HG03066 (cell line): ENCODE measurements at regions not wholly inside any gene's neighbourhood (a gene's known extent, or its start where the extent isn't known, plus 50 kb on each side); places are given as distances from the start of the nearest gene placed in this dataset.
"Not testable (repeated sequence)": the region's sequence is repeated elsewhere in the genome, so short reads cannot be mapped to it uniquely, and the experiment has no call there.

Source experiments
- ATAC-seq: cut with Tn5 transposase; IDR thresholded peaks from one replicate; pipeline ENCODE4 v1.9.1; 2021; ENCODE audit warnings: low read depth; ENCODE audit not compliant: unreplicated experiment

DNA sequence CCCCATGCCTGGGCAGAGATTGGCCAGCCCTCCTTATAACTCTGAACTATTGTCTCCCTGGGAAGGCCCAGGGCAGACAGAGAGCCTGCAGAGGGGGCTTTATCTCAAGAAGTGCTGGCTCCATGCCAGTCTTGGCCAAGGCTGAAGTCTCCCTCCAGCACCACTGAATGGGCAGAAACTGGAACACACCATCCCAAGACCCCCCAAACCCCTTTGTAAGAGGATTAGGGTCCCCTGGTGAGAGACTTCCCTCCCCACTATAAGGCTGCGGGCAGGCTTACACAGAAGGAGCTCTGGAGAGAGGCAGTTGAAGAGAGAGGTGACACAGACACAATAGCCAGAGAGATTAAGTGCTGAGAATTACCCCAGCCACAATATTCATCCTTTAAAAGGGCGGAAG, 97.2 kb downstream of the NAV1 start:
- ATAC-seq = no peak

DNA sequence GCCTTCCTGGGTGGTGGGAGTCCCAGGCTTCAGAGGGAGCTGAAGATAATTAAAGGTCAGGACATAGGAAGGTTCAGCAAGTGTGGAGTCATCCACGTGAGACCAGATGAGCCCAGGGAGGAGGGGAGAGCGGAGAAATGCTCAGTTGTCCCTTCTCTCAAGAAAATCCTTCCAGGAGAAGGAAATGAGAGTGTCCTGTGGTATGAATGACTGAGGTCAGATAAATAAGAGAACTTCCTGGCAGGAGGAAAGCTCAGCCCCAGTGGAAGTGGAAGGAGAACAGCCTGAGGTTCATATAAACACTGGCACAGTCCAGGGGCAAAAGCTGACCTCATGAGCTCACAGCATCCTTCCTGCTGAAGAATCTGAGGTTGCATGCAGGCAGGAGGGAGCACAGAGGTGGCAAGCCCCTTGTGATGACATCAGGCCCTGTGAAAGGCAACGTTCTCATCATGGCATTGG, 97.6 kb downstream of the NAV1 start:
- no peak for ATAC-seq

DNA sequence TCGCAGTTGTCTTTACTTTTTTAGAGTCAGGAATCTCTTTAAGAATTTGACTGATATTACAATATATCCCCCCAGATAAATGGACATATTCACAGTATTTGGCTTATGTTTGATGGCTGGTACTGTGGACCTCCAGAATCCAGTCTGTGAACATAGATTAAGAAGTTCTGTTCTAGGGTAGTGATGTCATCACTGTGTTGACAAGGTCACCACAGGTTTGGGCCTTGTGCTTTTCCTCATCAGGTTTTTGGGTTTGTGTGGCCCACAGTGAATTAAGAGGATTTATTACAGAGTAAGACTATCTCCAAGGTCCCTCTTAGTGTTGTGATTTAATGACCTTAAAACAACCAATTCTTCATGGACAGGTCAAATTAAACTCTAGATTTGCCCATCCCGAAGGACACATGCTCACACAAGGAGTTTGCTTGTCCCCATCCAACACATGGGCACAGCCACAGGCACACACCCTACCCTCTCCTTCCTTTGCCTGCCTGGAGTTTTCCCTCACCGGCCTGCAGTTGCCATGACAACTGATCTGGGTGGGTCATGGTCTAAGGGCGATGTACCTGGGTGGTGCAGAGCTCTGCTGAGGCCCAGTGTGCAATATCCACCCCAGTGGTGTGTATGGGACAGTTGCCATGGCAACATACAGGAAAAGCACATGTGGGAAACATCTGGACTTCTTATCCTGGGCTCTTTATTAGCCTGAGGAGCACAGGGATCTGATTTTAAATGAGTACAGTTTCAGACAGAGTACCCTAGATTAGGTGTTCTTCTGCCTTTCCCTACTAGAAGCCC, 98.6 kb downstream of the NAV1 start:
- ATAC-seq = no peak

DNA sequence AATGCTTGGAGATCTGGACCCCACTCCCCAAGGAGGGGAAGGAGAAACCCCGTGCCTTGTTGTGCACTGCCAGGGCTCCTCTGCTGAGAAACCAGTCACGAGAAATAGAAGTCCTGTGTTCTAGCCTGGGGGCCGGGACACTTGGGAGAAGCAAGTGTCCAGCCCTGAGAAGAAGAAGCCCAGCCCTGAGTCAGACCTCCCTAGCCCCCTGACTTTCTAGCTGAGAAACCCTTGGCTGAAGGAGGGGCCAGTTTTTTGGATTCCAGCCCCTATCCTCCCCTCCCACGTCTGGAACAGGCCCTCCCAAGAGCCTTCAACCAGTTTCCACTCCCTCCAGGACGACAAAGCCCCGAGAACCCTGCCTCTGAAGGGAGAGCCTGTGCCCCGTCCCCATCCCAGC, 100.5 kb downstream of the NAV1 start:
- ATAC-seq = no peak

DNA sequence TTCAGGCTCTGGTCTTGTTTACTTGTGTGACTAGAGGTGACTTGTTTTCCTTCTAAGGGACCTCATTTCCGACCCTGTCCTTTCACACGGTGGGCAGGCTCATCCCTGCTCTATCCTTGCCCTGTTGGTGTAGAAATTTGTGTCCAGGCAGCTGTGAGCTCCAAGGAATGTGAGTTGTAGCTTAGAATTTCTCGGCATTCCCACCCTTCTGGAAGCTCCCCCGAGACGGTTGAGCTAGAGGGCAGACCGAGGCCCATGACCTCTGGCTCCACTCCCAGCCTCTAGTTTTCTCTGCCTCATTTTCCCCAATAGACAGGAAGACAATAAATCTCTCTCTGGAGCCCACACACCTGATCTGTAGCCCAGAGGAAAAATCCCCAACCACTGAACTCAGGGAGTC, 100.9 kb downstream of the NAV1 start:
- ATAC-seq = no peak

DNA sequence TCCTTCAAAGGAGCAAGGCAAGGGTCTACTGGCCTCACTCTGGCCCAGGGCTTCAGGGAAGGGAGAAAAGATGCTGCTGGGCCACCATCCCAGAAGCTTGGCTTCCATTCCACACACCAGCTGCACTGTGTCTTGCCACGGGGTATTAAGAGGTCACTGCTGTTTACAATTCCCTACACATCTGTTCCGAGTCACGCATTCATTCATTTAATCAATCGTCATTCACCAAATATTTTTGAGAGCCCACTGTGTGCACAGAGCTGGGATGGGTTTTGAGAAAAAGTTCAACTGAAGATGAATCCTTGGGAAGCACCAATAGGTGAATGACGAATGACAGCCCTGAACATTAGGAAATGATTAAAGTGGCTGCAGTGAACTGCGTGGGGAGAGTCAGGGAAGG, 101.7 kb downstream of the NAV1 start:
- no peak for ATAC-seq

DNA sequence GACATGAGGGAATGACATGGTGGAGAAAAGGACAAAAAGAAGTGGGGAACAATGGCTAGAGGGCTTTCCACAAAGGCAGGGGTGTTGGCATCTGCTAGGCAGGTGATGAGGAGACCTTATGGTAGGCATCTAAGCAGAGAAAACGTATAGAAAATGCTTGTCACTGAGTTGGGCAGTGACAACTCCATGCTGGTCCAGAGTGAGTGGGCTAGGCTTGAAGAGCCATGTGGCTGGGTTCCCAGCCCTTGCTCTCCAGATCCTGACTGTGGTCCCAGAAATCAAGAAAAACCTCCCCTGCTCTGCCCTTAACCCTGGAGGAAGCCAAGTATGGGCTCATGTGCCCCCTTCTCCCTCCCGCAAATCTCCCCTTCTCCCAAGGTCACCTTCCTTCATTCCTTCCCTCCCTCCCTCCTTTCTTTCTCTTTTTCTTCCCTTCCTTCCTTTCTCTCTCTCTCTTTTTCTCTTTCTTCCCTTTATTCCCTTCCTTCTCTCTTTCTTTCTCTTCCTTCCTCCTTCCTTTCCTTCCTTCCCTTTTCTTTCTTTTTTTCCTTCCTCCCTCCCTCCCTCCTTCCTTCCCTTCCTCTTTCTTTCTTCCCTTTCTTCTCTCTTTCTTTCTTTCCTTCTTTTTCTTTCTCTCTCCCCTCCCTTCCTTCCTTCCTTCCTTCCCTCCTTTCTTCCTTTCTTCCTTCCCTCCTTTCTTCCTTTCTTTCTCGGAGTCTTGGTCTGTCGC, 102.8 kb downstream of the NAV1 start:
- ATAC-seq = no peak

DNA sequence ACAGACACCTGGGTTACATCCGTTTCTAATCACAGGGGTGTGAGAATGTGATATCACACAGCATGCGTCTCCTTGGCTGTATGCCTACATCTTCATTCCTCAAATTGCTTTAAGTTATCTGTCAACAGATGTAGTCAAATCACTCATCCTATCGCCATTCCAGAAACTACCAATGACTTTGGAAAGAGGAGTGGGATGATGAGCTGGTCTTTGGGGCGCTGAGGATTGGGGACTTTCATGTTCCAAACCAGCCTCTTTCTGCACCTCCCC, 104.8 kb downstream of the NAV1 start:
- no peak for ATAC-seq

DNA sequence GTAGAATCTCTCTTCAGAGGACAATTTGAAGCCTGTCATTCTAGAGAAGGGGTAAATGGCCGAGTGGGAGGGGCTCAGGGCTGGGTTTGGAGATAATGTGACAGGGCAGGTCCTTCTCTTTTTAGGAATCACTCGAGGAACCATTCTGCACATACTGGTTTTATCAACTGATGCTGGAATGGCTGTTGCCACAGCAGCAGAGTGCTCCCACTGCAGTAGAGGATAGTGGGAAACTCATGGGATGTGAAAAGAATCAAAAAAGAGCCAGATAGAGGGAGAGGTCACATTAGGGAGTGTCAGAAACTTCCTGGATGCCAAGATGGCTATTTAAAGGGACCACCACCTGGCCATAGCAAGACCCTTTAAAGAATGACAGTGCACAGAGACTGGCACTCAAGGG, 105.3 kb downstream of the NAV1 start:
- ATAC-seq = no peak

DNA sequence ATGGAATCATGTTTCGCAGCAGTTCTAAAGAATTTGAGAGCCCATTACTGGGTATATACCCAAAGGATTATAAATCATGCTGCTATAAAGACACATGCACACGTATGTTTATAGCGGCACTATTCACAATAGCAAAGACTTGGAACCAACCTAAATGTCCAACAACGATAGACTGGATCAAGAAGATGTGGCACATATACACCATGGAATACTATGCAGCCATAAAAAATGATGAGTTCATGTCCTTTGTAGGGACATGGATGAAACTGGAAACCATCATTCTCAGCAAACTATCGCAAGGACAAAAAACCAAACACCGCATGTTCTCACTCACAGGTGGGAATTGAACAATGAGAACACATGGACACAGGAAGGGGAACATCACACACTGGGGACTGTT, 106.1 kb downstream of the NAV1 start:
- ATAC-seq = not testable (repeated sequence)

DNA sequence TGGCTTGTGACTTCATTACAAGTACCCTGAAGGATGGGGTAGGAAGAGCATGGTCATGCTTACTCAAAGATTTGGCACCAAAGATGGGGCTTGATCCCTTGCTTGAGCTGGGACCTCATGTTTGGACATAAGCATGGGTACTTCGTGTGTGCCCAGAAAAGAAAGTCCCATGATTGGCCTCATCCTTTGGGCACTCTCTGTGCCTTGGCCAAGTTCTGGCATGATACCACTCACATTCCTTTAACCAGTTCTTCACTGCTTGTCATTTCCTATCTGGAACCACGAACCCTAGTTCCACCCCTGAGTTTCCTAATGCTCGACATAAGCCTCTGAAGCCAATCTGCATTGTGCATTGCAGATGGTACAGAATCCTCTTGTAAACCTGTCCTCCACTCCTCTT, 107.0 kb downstream of the NAV1 start:
- ATAC-seq = no peak

DNA sequence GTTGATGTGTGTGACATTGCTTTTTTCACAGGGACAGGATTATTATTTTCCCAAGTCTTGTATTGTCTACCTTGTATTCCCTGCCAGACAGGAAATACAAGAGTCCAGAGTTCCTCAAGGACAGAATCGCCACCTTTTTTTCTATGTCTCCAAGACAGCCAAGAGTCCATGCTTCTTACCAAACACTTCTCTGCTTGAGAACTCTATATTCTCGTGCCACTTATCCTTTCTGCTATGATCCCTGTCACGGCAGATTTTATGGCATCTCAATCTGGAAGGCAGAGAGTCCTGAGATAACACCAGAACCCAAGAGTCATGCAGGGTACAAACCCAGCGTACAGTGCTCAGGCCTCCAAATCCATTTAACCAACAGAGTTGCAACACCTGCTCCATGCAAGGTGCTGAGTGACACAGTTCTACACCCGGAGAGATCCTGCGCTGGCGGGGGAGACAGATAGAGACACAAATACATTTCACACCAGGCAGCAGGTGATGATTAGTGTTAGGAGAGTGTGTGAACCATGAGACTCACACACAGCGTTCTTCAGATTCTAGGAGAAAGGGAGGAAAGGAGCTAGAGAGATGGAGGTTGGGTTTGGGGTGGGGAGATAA, 107.6 kb downstream of the NAV1 start:
- ATAC-seq = no peak

DNA sequence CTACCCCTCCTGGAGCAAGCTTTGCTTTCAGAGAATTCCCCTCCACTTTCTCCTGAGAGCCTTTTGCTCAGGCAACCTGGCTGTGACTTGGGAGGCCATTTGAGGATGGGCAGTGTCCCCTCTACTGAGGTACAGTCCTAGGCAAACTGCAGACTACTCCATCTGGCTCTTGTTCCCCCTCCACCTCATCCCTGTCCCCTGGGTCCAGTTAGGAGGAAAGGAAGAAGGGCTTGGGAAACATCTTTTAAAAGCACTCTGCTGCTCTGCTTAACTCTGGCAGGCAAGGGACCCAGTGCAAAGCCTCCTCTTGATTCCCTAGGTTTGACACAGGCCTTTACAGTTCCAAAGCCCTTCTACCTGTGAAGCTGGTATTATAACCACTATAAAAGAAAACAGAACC, 108.2 kb downstream of the NAV1 start:
- ATAC-seq = no peak

DNA sequence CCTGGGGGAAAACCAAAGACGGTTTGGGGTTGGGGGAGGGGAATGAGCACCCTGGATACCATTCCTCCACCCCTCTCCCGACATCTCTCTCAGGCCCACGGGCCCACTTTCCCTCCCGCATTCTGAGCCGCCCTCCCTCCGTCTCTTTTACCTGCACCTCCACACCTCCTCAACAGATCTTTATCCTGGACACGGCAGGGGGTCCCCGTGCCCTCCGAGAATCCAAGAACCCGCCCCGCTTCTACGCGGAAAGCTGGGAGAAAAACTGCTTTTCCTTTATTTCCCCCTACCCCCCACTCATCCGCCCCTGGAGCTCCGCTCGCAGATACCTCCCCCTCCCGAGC, 108.8 kb downstream of the NAV1 start:
- ATAC-seq = no peak

DNA sequence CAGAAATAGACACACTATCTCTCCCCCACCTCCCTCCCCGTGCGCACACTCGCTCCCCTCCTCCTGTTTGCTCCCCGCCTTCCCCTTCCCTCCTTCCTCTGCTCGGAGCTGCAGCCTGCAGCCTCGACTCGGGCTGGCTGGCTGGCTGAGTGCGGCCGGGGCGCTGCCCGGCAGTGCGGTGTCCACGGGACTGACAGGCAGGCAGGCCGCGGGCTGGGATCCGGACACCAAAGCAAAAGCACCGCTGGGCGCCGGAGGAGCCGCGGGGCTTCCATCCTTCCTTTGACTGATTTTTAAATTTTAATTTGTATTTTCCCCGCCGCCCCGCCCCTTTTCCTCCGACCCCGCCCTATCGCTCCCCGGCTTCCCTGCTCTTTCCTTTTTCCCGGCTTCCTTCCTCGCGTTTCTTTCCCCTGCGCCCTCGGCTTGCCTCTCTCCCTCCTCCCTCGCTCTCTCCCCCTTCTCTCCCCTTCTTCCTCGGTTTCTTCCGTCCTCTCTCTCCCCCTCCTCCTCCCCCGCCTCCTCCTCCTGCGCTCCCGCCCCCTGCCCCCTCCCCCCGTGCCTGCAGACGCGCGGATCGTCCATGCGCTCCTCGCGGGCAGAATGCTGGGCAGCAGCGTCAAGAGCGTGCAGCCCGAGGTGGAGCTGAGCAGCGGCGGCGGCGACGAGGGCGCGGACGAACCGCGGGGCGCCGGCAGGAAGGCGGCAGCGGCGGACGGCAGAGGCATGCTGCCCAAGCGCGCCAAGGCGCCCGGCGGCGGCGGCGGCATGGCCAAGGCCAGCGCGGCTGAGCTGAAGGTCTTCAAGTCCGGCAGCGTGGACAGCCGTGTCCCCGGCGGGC, 109.4 kb downstream of the NAV1 start:
- no peak for ATAC-seq

DNA sequence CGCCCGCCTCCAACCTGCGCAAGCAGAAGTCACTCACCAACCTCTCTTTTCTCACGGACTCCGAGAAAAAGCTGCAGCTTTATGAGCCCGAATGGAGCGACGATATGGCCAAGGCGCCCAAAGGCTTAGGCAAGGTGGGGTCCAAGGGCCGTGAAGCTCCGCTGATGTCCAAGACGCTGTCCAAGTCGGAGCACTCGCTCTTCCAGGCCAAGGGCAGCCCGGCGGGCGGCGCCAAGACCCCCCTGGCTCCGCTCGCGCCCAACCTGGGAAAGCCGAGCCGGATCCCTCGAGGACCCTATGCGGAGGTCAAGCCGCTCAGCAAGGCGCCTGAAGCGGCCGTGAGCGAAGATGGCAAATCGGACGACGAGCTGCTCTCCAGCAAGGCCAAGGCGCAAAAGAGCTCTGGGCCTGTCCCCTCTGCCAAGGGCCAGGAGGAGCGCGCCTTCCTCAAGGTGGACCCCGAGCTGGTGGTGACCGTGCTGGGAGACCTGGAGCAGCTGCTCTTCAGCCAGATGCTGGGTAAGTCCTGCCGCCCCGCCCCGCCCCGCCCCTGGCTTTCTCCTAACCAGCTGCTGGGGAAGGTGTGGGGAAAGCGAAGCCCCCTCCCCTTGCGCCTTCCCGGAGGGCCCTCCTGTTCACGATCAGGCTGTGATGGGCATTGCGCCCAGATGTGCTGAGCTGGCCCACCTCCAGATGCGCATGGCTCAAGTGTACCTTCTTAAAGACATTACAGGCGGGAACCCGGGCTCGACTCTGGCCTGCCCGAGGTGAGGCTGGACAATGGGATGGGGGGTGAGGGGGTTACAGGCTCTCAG, 110.2 kb downstream of the NAV1 start:
- ATAC-seq = no peak

DNA sequence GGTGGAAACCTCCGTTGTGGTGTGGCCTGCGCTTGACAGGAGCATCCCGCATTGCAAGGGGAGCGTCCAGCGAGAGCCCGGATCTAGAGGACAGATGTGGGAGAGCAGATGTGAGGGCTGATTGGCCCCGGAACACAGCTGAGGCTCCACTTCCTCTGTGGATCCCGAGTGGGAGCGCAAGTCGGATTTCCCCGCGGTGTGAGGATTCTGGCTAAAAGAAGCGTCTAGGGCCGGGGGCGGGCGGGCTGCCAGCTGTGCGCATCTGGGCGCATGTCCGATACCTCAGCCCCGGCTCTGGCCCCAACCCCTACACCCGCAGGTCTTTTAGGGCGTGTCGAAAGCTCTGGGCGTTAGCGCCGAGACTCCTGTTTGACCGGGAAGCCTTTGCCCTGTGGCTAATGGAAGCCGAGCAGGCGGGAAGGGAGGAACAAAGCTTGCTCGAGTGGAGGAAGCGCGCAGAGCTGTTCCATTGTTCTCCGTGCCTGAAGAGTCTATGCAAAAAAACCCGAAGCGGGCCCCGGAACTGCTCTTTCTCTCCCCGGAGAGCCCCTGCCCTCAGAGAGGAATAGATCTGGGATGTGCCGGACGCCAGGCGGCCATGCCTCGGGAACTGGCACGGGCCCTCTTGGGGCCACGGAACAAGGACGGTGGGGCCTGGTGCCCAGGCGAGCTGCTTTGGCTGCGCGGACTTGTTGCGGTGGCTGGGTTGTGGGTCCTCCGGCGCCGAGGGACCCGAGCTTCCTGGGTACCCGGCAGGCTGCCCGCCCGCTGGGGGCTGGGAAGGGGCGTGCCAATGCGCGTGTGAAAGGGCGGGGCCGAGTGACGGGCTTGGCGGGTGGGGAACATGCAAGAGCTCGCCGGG, 111.1 kb downstream of the NAV1 start:
- no peak for ATAC-seq

DNA sequence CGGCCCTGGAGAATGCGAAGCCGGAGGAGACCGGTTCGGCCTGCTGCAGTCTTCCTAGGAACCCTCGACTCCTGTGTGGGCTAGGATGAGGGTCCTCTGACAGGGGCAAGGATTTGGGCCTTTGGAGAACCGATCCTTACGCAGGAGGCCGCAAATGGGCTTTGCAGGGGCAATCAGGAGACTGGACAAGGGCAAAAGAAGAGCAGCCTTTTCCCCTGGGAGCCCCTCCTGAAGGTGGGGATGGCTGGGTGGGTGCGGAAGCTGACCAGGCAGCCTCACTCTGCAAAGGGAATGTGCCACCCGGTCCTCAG, 111.7 kb downstream of the NAV1 start:
- ATAC-seq = no peak

DNA sequence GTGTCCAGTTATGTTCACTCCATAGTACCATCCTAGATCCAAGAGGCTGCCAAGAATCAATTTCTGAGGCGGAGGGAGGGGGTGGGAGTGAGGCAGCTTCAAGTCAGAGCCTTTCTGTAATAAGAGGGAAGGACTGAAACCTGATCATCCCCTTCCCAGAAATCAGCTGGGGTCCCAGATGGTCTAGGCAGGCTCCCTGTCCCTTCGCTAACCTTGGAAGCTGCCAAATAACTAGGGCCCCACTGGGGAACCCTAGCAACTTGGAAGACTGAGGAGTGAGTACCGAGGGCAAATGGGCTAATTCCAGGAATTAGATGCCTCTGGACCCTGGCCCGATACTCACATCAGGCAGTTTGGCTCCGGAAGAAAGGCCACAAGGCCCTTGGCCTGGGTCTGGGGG, 113.3 kb downstream of the NAV1 start:
- ATAC-seq = no peak

DNA sequence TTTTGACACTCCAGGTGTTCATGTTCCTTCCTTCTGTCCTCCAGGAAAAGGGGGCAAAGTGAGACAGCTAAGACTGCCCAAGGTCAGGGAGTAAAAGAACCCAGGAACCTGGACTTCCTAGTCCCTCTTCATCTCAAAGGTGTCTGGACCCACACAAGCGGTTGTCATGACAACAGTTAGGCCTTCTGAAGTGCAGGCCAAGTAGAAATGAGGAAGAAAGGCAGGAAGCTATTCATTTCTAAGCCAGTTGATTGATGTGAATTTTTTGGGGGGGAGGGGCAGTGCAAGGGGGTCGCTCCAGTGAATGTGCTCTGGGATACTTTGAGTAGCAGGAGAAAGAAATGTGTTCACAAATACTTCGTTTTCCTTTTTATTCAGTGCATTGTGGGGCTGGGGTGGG, 114.3 kb downstream of the NAV1 start:
- no peak for ATAC-seq
